ENCODE measurements at regions not wholly inside any gene's neighbourhood (a gene's known extent, or its start where the extent isn't known, plus 50 kb on each side); places are given as distances from the start of the nearest gene placed in this dataset.

- CTCF ChIA-PET = no interaction called here
- no peak for DNase-seq (ENCODE audit: low read depth, low spot score)
- Histone ChIP-seq H3K27ac (ENCODE audit: low read depth, low read length) (no peak overlapping the region), H3K9me3 (ENCODE audit: control insufficient read depth, insufficient read depth, low read length) (no peaks in the 10 kb centered on the region), H3K4me3 (ENCODE audit: low read depth, low read length) (no peak overlapping the region), H3K27me3 (ENCODE audit: control insufficient read depth, insufficient read depth, low read length) (no peaks in the 10 kb centered on the region)
- TF ChIP-seq, protein P1, sequence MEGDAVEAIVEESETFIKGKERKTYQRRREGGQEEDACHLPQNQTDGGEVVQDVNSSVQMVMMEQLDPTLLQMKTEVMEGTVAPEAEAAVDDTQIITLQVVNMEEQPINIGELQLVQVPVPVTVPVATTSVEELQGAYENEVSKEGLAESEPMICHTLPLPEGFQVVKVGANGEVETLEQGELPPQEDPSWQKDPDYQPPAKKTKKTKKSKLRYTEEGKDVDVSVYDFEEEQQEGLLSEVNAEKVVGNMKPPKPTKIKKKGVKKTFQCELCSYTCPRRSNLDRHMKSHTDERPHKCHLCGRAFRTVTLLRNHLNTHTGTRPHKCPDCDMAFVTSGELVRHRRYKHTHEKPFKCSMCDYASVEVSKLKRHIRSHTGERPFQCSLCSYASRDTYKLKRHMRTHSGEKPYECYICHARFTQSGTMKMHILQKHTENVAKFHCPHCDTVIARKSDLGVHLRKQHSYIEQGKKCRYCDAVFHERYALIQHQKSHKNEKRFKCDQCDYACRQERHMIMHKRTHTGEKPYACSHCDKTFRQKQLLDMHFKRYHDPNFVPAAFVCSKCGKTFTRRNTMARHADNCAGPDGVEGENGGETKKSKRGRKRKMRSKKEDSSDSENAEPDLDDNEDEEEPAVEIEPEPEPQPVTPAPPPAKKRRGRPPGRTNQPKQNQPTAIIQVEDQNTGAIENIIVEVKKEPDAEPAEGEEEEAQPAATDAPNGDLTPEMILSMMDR (IDR thresholded peaks at IDR 0.05; ENCODE audit: low read depth, low read length) = no peak
- POLR2A ChIA-PET = no interaction called here
These were observed 143.6 kb upstream of the POU2AF2 start for GRCh38 chr11:111101881-111102280.

DNA sequence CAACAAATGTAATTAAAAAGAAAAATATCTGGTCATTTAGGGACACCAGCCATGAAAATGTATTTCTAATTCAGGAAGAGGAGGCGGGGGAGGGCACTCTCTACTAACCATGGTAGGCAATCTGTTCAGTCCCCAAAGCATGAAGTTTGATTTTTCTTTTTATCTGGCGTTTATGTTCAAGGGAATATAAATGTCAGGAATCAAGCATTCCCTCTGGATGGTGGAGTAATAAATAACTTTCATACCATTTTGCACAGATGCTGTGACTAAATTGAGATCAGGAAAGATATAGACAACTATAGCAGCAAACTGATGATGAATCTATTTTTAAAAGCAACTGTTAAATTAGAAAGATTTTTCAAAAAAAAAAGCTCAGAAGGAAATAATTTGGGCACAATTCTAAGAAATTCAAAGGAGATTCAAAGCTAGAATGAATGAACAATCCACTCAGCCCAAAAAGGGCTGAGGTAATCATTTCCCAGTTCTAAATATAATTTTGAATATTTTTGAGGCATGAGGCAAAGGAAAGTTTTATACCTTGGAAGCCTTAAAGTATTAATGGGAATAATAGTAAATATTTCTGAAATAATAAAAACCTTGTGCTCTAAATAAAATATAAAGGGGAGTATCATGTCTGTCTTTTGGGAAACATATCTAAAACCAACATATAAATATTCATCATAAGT, 146.4 kb upstream of the POU2AF2 start:
- DNase-seq (ENCODE audit: low read depth, low spot score) = no peak
- Histone ChIP-seq H3K4me3 (ENCODE audit: low read depth, low read length) (no peak overlapping the region), H3K27me3 (ENCODE audit: control insufficient read depth, insufficient read depth, low read length) (no peaks in the 10 kb centered on the region), H3K27ac (ENCODE audit: low read depth, low read length) (no peak overlapping the region), H3K9me3 (ENCODE audit: control insufficient read depth, insufficient read depth, low read length) (no peaks in the 10 kb centered on the region)
- TF ChIP-seq, protein P1 (IDR thresholded peaks at IDR 0.05; ENCODE audit: low read depth, low read length) = no peak
- ChIA-PET CTCF (interaction anchor here (0.6 kb wide), 1 partner anchor 129 kb away, joined by 4 read pairs; no protein-coding TSS in a partner anchor), POLR2A (no interaction called here)

- POLR2A ChIA-PET = no interaction called here
- TF ChIP-seq, protein P1 (IDR thresholded peaks at IDR 0.05; ENCODE audit: low read depth, low read length) = no peak
- Histone ChIP-seq H3K27me3 (ENCODE audit: control insufficient read depth, insufficient read depth, low read length) (no peaks in the 10 kb centered on the region), H3K4me3 (ENCODE audit: low read depth, low read length) (no peak overlapping the region), H3K27ac (ENCODE audit: low read depth, low read length) (no peak overlapping the region), H3K9me3 (ENCODE audit: control insufficient read depth, insufficient read depth, low read length) (no peaks in the 10 kb centered on the region)
- CTCF ChIA-PET = no interaction called here
- DNase-seq (ENCODE audit: low read depth, low spot score) = no peak
These were observed 147.4 kb upstream of the POU2AF2 start for GRCh38 chr11:111098091-111098490.

GRCh38 chr11:111097191-111097590, 148.3 kb upstream of the POU2AF2 start:
- ChIA-PET POLR2A (no interaction called here), CTCF (interaction anchor here (0.7 kb wide), 1 partner anchor 229 kb away, joined by 9 read pairs; no protein-coding TSS in a partner anchor)
- peak overlapping the region; percentile 57 for H3K4me3 ChIP-seq (ENCODE audit: low read depth, low read length)
- H3K27me3 ChIP-seq (ENCODE audit: control insufficient read depth, insufficient read depth, low read length) = no peaks in the 10 kb centered on the region
- H3K9me3 ChIP-seq (ENCODE audit: control insufficient read depth, insufficient read depth, low read length) = no peaks in the 10 kb centered on the region
- H3K27ac ChIP-seq (ENCODE audit: low read depth, low read length) = no peak overlapping the region
- peak; percentile 46 for DNase-seq (ENCODE audit: low read depth, low spot score)
- TF ChIP-seq, protein P1 (IDR thresholded peaks at IDR 0.05; ENCODE audit: low read depth, low read length) = no peak

GRCh38 chr11:111095327-111095726, 150.2 kb upstream of the POU2AF2 start:
- no peaks in the 10 kb centered on the region for H3K9me3 ChIP-seq (ENCODE audit: control insufficient read depth, insufficient read depth, low read length)
- no peak overlapping the region for H3K27ac ChIP-seq (ENCODE audit: low read depth, low read length)
- TF ChIP-seq, protein P1 (IDR thresholded peaks at IDR 0.05; ENCODE audit: low read depth, low read length) = no peak
- ChIA-PET POLR2A (no interaction called here), CTCF (no interaction called here)
- no peak overlapping the region for H3K4me3 ChIP-seq (ENCODE audit: low read depth, low read length)
- no peak for DNase-seq (ENCODE audit: low read depth, low spot score)
- H3K27me3 ChIP-seq (ENCODE audit: control insufficient read depth, insufficient read depth, low read length) = no peaks in the 10 kb centered on the region
